KG1 (cell line): ENCODE measurements at regions not wholly inside any gene's neighbourhood (a gene's known extent, or its start where the extent isn't known, plus 50 kb on each side); places are given as distances from the start of the nearest gene placed in this dataset.
"Not testable (repeated sequence)": the region's sequence is repeated elsewhere in the genome, so short reads cannot be mapped to it uniquely, and the experiment has no call there.

ENCODE experiments used
- DNase-seq: peaks from one replicate; lab custom pipeline; 2025; lab: John Stamatoyannopoulos, UW

DNA sequence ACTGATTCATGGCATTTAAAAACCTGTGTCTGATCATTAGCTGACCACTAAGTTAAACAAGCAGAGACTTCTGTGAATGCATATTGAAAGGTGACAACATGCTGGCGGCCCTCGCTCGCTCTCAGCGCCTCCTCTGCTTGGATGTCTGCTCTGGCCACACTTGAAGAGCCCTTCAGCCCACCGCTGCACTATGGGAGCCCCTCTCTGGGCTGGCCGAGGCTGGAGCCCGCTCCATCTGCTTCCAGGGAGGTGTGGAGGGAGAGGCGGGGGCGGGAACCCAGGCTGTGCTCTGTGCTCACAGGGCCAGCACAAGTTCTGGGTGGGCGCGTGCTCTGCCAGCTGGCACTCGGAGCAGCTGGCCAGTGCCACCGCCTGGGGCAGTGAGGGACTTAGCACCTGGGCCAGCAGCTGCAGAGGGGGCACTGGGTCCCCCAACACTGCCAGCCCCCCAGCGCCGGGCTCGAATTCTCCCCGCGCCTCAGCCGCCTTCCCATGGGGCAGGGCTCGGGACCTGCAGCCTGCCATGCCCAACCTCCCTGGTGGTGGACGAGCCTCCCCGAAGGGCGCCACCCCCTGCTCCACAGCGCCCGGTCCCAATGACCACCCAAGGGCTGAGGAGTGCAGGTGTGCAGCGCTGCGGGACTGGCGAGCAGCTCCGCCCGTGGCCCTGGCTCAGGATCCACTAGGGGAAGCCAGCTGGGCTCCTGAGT, 252.4 kb downstream of the ZIC4 start:
- no peak for DNase-seq

DNA sequence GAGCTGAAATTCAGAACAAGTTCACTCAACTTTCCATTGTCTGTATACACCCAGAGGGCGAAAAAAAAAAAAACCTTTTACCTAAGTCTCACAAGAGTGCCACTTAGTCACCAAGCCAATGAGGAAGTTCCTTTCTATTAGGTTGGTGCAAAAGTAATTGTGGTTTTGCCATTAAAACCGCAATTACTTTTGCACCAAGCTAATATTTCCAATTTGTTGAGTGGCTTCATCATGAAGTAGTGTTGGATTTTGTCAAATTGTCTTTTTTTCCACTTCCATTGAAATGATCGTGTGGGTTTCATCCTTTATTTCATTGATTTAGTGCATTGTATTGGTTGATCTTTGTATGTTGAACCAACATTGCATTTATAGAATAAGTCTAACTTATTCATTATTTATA, 253.9 kb downstream of the ZIC4 start:
- no peak for DNase-seq

DNA sequence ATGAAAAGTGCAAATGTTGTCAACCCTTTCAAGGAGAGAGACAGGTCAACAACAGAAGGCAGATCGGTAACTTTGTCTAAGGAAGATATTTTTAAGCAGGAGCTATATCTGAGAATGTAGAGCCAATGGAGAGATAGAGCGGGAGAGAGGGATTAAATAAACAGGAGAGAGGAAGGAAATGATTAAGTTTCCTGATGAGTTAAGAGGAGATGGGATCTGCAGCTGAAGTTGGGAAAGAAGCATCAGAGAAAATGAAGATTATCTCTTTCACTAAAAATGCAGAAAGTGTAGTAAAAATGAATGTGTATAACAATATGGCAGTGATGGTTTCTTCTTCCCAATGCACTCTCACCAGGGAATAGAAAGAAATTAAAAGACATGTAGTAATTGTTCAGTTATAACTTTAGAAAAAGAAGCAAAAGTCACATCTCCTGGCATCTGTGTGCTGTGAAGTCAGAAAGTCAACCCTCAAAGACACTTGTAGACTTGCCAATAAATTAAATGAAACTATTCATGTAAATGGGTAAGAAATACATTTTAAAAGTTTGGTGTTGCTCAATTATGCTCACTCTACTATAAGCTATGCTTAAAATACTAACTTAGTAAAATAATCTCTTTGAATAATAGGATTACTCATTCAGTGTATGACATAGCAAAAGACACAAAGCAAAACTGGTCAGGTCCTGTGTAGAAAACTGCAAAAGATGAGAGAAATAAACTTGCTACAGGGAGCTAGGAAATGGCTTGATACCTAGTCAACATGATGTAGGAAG, 264.6 kb downstream of the ZIC4 start:
- DNase-seq = no peak

DNA sequence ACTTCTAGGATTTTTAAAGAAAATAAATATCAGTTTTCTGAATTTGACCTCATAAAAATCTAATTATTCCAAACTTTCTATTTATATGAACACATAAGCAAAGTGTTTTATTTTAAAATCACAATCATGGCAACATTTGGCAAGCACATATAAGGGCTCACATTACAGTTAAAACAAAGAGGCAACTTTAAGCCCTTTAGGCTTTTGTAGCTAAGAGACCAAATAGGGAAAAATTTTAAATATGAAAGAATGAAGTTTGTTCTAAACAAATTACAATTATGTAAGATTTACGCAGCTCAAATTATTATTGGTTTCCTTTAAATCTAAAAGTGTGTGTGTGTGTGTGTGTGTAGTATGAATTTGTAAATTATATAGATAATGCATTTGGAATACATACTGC, 267.0 kb downstream of the ZIC4 start:
- no peak for DNase-seq

DNA sequence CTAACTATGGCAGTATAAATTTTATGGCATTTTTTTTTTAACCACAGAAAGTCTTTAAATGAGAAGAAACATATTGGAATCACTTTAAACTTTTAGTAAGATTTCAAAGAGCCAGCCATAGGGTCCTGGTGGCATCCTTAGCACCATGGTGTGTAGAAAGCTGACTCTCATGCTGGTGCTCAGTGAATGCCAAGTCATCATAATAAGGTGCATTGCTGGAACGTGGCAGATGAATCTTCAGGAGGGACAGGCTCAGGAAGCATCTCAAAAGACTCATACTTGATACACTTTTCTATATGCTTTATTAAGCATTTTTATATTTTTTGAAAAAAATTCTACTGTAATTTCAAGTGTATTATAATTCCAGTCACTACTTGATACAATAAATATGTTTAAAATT, 274.2 kb downstream of the ZIC4 start:
- no peak for DNase-seq

DNA sequence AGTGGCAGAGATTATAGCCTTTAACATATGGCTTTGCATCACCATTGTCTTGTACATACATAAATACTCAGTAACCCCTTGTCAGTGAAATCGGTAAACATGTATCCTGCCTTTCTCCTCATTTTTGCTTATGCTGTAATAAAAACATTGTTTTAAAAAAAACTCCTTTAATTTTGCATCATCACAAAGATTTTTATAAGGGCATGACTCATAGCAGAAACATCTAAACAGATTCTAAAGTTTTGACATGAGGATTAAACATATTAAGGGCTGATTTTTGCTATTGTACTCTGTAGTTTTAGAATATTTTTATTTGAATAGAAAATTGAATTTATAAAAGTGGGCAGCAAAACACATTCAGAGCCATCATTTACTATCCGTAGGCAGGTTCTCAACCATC, 275.9 kb downstream of the ZIC4 start:
- DNase-seq = no peak

DNA sequence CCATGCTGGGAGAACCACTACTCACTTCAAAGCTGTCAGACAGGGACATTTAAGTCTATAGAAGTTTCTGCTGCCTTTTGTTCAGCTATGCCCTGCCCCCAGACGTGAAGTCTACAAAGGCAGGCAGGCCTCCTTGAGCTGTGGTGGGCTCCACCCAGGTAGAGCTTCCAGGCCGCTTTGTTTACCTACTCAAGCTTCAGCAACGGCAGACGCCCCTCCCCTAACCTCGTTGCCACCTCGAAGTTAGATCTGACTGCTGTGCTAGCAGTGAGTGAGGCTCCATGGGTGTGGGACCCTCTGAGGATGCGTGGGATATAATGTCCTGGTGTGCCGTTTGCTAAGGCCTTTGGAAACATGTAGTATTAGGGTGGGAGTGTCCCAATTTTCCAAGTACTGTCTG, 276.7 kb downstream of the ZIC4 start:
- no peak for DNase-seq

DNA sequence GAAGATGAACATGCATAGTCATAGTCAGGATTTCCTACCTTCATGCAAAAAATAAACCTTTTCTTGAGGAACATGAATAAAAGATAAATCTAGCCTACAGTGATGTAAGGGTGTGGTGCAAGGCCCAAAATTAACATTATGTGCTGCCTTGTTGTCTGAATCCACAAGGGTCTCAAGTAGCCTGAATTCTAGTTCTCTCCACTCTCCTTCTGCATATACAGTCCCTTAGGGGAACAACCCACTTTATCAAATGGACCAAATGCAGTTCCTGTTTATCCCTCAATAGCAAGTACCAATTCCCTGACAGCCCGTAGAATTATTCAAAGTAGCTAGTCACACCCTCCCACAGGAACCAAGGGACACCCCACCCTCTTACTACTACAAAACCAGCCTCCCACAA, 284.0 kb downstream of the ZIC4 start:
- DNase-seq = no peak

DNA sequence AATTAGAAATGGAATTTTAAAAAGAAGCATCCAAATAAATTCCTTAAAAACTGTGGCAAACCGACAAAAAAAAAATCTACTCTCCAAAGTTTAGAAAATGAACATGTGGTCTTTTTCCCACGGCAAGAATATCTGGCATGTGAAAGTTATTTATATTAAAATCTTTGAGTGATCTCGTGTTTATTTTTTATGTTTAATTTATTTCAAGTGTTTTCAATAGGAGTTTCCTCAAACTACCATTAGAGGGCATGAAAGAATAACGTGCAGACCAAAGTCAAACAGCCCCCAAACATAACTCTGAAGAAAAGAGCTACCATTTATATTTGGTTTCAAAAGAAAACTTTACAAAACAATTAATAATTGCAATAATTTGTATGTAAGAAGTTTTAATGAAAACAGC, 286.4 kb downstream of the ZIC4 start:
- no peak for DNase-seq

DNA sequence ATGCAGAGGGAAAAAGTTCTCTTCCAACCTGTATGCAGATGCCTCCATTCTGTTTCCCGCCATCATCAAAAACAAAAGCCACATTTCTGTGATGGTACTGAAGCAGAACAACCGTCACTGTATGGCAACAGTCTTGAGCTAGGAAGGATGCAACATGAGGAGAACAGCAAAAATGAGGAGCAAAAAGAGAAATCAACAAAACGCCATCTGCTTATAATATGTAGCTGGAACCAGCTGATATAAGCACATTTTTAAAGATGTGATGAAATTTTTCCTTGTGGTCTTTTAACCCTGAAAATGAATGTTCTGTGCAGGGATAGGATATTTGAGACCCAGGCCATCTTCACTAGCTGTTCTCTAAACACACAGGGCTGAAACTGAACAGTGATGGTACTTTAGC, 287.0 kb downstream of the ZIC4 start:
- DNase-seq = no peak

DNA sequence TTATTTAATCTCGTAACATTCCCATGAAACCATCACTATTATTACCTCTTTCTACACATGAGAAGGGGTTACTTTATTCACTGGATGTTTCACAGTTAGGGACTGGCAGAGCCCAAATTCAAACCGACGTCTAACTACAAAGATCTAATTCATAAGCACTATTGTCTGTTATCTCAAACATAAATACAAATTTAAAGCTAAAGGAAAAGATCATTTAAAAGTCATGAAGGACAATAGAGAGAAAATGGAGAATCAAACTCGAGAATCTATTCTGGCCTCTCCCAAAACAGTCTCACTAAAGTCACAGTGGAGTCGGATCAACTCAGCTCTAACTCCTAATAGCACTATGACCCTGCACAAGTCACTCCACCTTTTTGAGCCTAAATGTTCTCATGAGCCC, 287.7 kb downstream of the ZIC4 start:
- DNase-seq = no peak

DNA sequence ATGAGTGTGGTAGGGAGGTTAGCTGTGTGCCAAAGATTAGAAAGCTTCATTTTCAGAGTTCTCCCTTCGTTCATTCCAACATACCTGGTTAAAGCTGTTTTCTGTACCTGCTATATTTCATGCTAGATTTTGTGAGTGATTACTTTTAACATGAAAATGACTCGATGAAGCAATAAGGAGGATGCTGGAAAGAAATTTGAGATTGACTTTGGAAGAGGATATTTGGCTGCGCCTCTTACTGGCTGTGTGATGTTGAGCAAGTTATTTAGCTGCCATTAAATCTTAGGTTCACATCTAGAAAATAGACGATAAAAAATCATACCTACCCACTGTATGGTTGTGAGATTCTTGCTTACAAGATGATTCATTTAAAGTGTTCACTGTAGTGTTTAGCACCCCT, 288.7 kb downstream of the ZIC4 start:
- no peak for DNase-seq

DNA sequence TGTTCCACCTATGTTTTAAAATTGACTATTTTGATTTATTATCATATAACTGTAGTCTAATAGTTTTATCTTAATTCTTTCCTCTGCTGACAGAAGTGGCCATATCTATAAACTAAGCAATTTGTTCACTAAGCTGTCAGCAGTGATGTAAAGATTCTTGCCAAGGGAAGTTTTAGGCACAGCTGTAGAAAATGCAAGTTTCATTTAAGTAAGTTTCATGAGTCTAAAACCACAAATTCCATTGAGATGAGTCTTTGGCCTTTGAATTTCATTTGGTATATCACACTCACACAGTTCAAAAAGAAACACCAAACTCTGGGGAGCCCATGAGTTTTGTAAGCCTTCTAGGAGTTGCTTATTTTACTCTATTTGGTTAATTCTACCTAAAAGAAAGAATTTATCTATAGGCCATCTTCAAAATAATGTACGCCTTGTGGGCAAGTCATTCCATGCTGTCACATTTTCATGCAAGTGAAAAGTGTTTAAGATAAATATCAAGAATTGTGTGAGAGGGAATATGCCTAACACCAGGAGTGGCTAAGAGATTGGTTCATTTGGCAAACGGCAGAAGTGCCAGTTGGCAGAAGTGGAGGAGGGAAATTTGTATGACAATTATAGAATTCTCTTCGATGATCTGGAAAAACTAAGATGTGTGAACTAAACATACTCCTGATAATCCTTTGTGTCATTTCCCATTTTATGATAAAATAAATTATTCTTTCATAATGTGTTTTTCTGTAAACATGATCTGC, 292.9 kb downstream of the ZIC4 start:
- DNase-seq = no peak

DNA sequence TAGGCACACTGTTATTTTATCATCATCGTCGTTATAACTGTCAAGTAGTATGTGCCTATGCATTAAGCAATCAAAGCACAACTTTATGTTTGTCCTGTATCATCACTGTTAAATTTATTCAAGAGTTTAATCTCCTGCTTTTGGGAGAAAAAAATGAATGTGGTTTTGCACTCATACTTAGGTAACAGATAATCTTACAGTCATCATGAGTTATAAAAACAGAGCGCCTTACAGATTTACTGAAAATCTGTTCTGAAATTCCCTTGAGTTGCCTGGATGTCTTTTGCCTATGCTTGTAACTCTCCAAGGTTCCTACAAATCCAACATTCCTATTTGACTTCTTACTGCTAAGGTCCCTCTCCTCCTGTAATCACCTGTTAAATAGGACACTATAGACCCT, 307.3 kb downstream of the ZIC4 start:
- DNase-seq = no peak

DNA sequence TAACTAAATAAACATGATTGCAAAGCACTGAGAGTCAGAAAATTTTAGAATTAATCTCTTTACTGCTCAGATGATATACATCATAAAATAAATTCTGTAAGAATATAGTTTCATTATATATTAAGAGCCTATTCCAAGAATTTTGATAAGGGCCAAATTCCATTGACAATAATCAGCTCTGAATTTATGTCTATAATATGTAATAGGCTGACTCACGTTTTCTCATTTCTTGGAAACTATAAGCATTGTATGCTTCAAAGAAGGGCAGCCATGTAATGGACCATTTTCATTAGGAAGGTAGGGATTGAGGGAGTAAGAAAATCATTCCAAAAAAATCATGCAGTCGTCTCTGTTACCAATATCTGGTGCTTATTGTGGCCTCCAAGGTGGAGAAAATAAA, 315.9 kb downstream of the ZIC4 start:
- DNase-seq = no peak

DNA sequence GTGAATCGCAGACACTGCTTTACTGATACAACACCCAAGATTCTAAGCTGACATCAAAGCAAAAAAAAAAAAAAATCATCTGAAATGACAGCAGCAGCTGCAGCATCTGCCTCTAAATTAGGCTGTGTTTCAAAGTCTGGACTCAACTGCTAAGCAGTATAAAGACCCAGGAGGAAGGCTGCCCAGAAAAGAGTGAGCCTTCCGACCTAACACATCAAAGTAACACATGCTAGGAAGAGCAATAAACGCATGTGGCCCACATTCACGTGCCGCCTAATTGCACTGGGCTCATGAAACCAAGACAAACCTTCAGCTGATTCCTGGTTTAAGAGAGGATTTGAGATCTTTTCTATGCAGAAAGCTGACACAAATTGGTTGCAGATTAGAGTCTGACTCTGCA, 317.1 kb downstream of the ZIC4 start:
- DNase-seq = no peak

DNA sequence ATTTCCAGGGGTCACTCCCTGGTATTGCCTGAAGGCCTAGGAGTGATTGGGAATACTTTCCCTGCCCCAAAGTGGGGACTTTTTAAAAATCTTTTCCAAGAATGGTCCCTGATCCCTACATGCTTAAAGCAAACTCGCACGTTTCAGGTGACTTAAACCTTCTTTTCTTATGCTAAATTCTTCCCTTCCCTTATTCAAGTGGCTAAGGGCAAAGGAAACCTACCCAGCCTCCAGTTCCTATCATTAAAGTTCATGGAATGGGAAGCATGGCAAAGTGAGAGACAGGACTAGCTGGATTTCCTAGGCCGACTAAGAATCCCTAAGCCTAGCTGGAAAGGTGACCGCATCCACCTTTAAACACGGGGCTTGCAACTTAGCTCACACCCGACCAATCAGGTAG, 346.8 kb downstream of the ZIC4 start:
- not testable (repeated sequence) for DNase-seq

DNA sequence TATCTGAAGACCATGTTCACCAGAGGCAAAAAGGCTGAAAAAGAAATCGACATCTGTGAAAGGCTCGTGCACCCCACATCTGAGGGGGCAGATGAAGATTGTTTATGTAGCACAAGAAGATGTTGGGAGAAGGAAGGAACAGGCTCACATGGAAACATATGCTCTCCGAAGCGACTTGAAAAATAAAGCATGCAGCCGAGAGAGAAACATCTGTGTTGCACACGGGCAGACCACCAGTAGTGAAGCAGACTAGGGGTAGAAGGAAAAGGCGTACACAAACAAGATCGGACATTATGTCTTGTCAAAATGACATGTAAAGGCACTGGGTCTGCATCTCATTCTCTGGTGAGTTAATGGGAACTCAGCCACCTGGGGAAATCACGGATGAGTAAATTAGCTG, 356.5 kb downstream of the ZIC4 start:
- DNase-seq = no peak

DNA sequence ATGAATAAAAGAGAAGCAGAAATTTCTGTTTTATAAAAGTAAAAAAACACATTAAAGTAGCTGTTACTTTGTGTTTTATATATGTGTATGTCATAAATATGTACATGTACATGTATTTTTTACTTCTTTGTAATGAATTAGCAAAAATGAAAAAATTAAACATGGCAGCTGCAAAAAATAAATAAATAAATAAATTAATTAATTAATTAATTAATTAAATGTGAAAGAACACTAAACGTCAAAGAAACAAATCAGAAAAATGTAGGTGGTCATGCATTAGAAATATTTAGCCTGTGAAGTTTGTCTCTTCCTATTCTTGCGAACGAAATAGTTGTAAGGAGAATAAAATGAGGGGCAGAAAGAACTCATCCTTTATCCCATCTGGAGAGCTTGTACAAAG, 357.0 kb downstream of the ZIC4 start:
- DNase-seq = no peak

DNA sequence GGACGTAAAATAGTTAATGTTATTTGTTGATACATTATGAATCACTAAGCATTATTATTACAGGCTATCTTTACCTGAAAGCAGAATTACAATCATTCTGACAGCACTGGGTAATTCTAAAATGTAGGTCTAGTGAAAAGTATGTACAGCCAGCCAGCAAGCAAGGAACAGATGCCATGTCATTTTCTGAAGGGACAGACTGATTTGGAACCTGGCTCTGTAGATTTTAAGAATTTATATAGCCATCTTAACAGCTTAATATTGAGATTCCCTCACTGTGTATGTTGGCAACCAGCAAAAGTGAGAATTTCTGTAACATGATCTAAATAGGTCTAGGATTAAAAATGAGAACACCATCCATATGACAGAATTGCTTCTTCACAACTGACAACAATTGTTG, 359.4 kb downstream of the ZIC4 start:
- DNase-seq = no peak

DNA sequence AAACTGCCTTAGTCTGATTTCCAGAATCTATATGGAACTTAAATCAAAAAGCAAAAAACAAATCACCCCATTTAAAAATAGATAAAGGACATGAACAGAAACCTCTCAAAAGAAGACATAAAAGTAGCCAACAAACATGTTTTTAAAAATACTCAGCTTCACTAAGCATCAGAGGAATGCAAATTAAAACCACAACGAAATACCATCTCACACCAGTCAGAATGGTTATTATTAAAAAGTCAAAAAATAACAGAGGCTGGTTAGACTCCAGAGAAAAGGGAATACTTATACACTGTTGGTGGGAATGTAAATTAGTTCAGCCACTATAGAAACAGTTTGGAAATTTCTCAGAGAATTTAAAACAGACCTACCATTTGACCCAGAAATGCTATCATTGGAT, 367.9 kb downstream of the ZIC4 start:
- no peak for DNase-seq

DNA sequence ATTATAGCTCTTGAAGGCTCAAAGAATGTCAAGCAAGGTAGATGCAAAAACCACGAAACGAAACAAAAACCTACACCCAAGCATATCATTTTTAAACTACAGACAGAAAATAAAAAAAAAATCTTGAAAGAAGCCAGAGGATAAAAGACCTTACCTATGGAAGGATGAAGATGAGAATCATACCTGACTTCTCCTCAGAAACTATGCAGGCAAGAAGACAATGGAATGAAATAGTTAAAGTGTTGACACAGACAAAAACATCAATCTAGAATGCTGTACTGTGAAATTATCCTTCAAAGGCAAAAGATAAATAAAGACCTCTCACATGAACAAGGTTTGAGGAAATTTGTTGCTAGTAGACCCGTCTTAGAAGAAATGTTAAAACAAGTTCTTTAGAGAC, 372.0 kb downstream of the ZIC4 start:
- no peak for DNase-seq

DNA sequence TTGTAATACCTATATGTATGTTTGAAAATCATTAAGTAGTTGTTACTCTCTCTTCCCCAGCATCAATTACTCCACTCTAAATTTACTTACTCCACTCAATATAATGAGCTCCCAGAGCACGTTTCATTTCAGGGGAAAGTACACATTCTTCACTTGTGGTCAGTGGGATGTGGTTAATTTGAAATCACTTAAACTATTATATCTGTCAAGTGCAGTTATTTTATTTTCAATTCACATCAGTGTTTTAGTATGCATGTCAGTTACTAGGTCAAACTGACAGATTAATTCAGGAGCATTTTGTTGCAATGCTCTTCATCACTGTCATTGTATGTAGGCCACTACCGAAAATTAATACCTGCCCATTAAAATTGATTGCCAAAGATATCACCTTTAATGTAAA, 376.1 kb downstream of the ZIC4 start:
- no peak for DNase-seq
